Esophagus squamous epithelium (tissue), 4 donors: ENCODE measurements at regions not wholly inside any gene's neighbourhood (a gene's known extent, or its start where the extent isn't known, plus 50 kb on each side); places are given as distances from the start of the nearest gene placed in this dataset.

ENCODE experiments used
- POLR2A ChIP-seq, 4 donors: fragments of 450-650 bp; IDR thresholded peaks; one replicate each; pipeline ENCODE4 v1.6.1; 2017; ENCODE audit warnings: antibody characterized with exemption in 4 of 4, mild to moderate bottlenecking in 4 of 4, moderate library complexity in 3 of 4
- TF ChIP-seq, protein P1 (sequence below), 6 experiments: fragments of 450-650 bp in 4 of 6; fragments of 200-600 bp in 2 of 6; sonication (generic) in 2 of 6; IDR thresholded peaks; one replicate each; pipeline ENCODE4 v1.5.1; 2016 to 2019; ENCODE audit warnings: antibody characterized with exemption in 6 of 6, mild to moderate bottlenecking in 4 of 6, moderate library complexity in 4 of 6

DNA sequence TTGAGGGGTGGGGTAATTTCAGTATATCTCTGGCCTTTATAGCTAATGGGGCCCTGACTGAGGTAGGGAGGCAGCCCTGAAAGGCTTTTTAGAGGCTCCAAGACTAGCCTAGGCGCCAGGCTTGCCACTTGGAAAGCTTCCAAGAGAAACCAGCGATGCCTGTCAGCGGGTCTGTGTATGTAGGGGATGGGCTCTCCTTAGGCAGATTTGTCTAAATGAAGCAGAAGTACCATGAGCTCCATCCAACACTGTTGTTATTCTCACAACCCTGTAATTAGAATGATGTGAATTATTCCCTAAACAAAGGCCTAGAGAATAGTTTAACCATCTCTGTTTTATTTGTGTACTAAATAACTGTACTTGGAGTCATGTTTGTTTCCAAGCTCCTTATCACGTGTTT, 138.1 kb downstream of the B3GNT2 start:
- TF ChIP-seq, protein P1, sequence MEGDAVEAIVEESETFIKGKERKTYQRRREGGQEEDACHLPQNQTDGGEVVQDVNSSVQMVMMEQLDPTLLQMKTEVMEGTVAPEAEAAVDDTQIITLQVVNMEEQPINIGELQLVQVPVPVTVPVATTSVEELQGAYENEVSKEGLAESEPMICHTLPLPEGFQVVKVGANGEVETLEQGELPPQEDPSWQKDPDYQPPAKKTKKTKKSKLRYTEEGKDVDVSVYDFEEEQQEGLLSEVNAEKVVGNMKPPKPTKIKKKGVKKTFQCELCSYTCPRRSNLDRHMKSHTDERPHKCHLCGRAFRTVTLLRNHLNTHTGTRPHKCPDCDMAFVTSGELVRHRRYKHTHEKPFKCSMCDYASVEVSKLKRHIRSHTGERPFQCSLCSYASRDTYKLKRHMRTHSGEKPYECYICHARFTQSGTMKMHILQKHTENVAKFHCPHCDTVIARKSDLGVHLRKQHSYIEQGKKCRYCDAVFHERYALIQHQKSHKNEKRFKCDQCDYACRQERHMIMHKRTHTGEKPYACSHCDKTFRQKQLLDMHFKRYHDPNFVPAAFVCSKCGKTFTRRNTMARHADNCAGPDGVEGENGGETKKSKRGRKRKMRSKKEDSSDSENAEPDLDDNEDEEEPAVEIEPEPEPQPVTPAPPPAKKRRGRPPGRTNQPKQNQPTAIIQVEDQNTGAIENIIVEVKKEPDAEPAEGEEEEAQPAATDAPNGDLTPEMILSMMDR (IDR thresholded peaks at IDR 0.05), result no peak
- no peak for TF ChIP-seq POLR2A (IDR thresholded peaks at IDR 0.05)
